Prostate gland (tissue), 2 donors: ENCODE measurements at regions not wholly inside any gene's neighbourhood (a gene's known extent, or its start where the extent isn't known, plus 50 kb on each side); places are given as distances from the start of the nearest gene placed in this dataset.

Experiments
- POLR2AphosphoS5 ChIP-seq: sonication (generic); formaldehyde crosslinking; IDR thresholded peaks from one replicate; pipeline ENCODE4 v1.6.1; 2017; ENCODE audit warnings: antibody characterized with exemption
- TF ChIP-seq, protein P1 (sequence below), 4 experiments: fragments of 200-600 bp in 2 of 4; fragments of 450-650 bp in 2 of 4; sonication (generic) in 2 of 4; IDR thresholded peaks; 1 replicate in 3 of 4; 2 replicates in 1 of 4; pipeline ENCODE4 v1.5.1; 2016 to 2019; ENCODE audit warnings: antibody characterized with exemption in 4 of 4, mild to moderate bottlenecking in 2 of 4, moderate library complexity in 2 of 4

- TF ChIP-seq, protein P1, sequence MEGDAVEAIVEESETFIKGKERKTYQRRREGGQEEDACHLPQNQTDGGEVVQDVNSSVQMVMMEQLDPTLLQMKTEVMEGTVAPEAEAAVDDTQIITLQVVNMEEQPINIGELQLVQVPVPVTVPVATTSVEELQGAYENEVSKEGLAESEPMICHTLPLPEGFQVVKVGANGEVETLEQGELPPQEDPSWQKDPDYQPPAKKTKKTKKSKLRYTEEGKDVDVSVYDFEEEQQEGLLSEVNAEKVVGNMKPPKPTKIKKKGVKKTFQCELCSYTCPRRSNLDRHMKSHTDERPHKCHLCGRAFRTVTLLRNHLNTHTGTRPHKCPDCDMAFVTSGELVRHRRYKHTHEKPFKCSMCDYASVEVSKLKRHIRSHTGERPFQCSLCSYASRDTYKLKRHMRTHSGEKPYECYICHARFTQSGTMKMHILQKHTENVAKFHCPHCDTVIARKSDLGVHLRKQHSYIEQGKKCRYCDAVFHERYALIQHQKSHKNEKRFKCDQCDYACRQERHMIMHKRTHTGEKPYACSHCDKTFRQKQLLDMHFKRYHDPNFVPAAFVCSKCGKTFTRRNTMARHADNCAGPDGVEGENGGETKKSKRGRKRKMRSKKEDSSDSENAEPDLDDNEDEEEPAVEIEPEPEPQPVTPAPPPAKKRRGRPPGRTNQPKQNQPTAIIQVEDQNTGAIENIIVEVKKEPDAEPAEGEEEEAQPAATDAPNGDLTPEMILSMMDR (IDR thresholded peaks at IDR 0.05): no peak
- no peak for TF ChIP-seq POLR2AphosphoS5
These were observed 321.1 kb upstream of the SALL3 start for GRCh38 chr18:78658531-78658930.
